H1 (cell line): ENCODE measurements at regions not wholly inside any gene's neighbourhood (a gene's known extent, or its start where the extent isn't known, plus 50 kb on each side); places are given as distances from the start of the nearest gene placed in this dataset.

Source experiments
- GABPA ChIP-seq: IDR thresholded peaks from 2 replicates; pipeline ENCODE4 v1.6.1; 2011; ENCODE audit warnings: mild to moderate bottlenecking, low read length, moderate library complexity, borderline replicate concordance; ENCODE audit not compliant: insufficient read depth
- TF ChIP-seq, protein P1 (sequence below), 3 experiments: IDR thresholded peaks; 1 replicate in 2 of 3; 2 replicates in 1 of 3; pipeline versions ENCODE4 v1.5.1 to v1.6.1; 2011; ENCODE audit warnings: low read length in 3 of 3, mild to moderate bottlenecking in 3 of 3, inconsistent platforms in 2 of 3, low read depth in 1 of 3, moderate library complexity in 1 of 3; ENCODE audit not compliant: insufficient read depth in 1 of 3; ENCODE audit errors: control extremely low read depth in 1 of 3

DNA sequence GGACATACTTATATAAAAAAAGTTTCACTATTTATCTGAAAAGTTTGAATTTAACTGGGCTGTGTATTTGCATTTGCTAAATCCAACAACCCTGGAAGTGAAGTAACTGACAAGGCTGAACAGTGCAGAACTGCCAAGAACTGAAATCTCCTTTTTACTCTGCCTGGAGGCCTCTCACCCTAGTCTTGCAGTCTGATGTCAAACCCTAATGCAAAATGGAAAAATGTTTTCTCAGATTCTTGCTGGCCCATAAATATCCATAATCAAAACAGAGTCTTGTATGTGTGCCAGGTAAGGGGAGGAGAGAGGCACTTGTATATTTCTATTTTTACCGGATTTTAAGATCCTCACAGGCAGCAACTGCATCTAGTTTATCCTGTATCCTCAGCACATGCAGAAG lies 432.7 kb upstream of the KLF4 start (continued):
- TF ChIP-seq, protein P1, sequence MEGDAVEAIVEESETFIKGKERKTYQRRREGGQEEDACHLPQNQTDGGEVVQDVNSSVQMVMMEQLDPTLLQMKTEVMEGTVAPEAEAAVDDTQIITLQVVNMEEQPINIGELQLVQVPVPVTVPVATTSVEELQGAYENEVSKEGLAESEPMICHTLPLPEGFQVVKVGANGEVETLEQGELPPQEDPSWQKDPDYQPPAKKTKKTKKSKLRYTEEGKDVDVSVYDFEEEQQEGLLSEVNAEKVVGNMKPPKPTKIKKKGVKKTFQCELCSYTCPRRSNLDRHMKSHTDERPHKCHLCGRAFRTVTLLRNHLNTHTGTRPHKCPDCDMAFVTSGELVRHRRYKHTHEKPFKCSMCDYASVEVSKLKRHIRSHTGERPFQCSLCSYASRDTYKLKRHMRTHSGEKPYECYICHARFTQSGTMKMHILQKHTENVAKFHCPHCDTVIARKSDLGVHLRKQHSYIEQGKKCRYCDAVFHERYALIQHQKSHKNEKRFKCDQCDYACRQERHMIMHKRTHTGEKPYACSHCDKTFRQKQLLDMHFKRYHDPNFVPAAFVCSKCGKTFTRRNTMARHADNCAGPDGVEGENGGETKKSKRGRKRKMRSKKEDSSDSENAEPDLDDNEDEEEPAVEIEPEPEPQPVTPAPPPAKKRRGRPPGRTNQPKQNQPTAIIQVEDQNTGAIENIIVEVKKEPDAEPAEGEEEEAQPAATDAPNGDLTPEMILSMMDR (IDR thresholded peaks at IDR 0.05; ENCODE audit: control extremely low read depth in 1 of 3, insufficient read depth in 1 of 3, low read depth in 1 of 3, low read length in 3 of 3) = no peak
- no peak for TF ChIP-seq GABPA
